A549 (cell line): ENCODE measurements at regions not wholly inside any gene's neighbourhood (a gene's known extent, or its start where the extent isn't known, plus 50 kb on each side); places are given as distances from the start of the nearest gene placed in this dataset.

Experiments
- ATAC-seq, 2 experiments: fragments of 200-7000 bp in 1 of 2; fragments of >200 bp in 1 of 2; cut with Nextera tagmentation in 1 of 2; cut with Tn5 transposase in 1 of 2; 3 replicates each; pipeline versions ENCODE4 v1.8.0 to v1.9.1; 2018 to 2020; ENCODE audit warnings: mild to moderate bottlenecking in 1 of 2, moderate library complexity in 1 of 2
- CTCF ChIA-PET: fragments of 300-600 bp; sonication (Branson Sonifier 250); formaldehyde crosslinking; extraction: SDS; loops from one replicate; lab custom pipeline; 2021; ENCODE audit warnings: antibody characterized with exemption, inconsistent platforms; lab: Yijun Ruan, JAX
- POLR2A ChIA-PET: fragments of 350-600 bp; formaldehyde crosslinking; extraction: SDS; loops from one replicate; lab custom pipeline; 2021; ENCODE audit warnings: antibody characterized with exemption, inconsistent platforms; lab: Yijun Ruan, JAX
- DNase-seq, 2 experiments: peaks; one replicate each; pipeline versions ENCODE4 v3.0.0 to v3.0.0-alpha.2; 2011 to 2016; ENCODE audit warnings: low read depth in 1 of 2, low spot score in 1 of 2
- FAIRE-seq: peaks from 2 replicates; lab custom pipeline; 2011; peaks lifted over from hg19 to GRCh38; lab: Jason Lieb, UNC
- H3K27ac ChIP-seq, 2 experiments: fragments of >200 bp; sonication (Bioruptor Twin); formaldehyde crosslinking; 3 replicates each; pipeline ENCODE4 v1.5.1; 2016 to 2017
- H3K4me1 ChIP-seq: fragments of >200 bp; sonication (Bioruptor Twin); formaldehyde crosslinking; 3 replicates; pipeline ENCODE4 v1.6.1; 2016
- H3K4me2 ChIP-seq: fragments of >200 bp; sonication (Bioruptor Twin); formaldehyde crosslinking; 3 replicates; pipeline ENCODE4 v1.6.1; 2016
- H3K4me3 ChIP-seq: fragments of >200 bp; sonication (Bioruptor Twin); formaldehyde crosslinking; 3 replicates; pipeline ENCODE4 v1.5.1; 2016
- H3K9me3 ChIP-seq: fragments of >200 bp; sonication (Bioruptor Twin); formaldehyde crosslinking; 3 replicates; pipeline ENCODE4 v1.6.1; 2016
- BHLHE40 ChIP-seq: IDR thresholded peaks from 2 replicates; pipeline ENCODE4 v1.6.1; 2012; ENCODE audit warnings: low read depth, low read length, inconsistent platforms
- CEBPB ChIP-seq, 2 experiments: fragments of >200 bp in 1 of 2; sonication (Bioruptor Twin) in 1 of 2; formaldehyde crosslinking in 1 of 2; IDR thresholded peaks; 2 replicates each; pipeline ENCODE4 v1.6.1; 2012 to 2016
- CHD4 ChIP-seq: fragments of 200-600 bp; sonication (generic); IDR thresholded peaks from 2 replicates; pipeline ENCODE4 v1.6.1; 2016; ENCODE audit warnings: antibody characterized with exemption, mild to moderate bottlenecking, borderline replicate concordance
- EHMT2 ChIP-seq: fragments of 200-600 bp; sonication (generic); IDR thresholded peaks from 2 replicates; pipeline ENCODE4 v1.6.1; 2016; ENCODE audit warnings: antibody characterized with exemption, low read depth, mild to moderate bottlenecking, moderate library complexity
- EP300 ChIP-seq, 2 experiments: fragments of >200 bp; sonication (Bioruptor Twin); formaldehyde crosslinking; IDR thresholded peaks; 2 replicates in 1 of 2; 3 replicates in 1 of 2; pipeline ENCODE4 v1.6.1; 2016 to 2017
- HES2 ChIP-seq: fragments of >200 bp; sonication (Bioruptor Twin); formaldehyde crosslinking; IDR thresholded peaks from 2 replicates; pipeline ENCODE4 v1.6.1; 2016
- HOXB13 ChIP-seq: fragments of 250-450 bp; sonication (Bioruptor Pico); IDR thresholded peaks from 2 replicates; pipeline ENCODE4 v1.5.0; 2020; ENCODE audit warnings: low read depth, mild to moderate bottlenecking, moderate library complexity
- HOXB5 ChIP-seq: fragments of 250-450 bp; sonication (Bioruptor Pico); IDR thresholded peaks from 2 replicates; pipeline ENCODE4 v1.5.0; 2020; ENCODE audit warnings: mild to moderate bottlenecking, moderate library complexity
- JUN ChIP-seq, 2 experiments: fragments of >200 bp; sonication (Bioruptor Twin); formaldehyde crosslinking; IDR thresholded peaks; 2 replicates in 1 of 2; 3 replicates in 1 of 2; pipeline ENCODE4 v1.6.1; 2016 to 2017
- JUNB ChIP-seq: fragments of >200 bp; sonication (Bioruptor Twin); formaldehyde crosslinking; IDR thresholded peaks from 2 replicates; pipeline ENCODE4 v1.6.1; 2016
- KDM1A ChIP-seq: fragments of 200-600 bp; sonication (generic); IDR thresholded peaks from 2 replicates; pipeline ENCODE4 v1.6.1; 2016; ENCODE audit warnings: low read depth, mild to moderate bottlenecking
- KDM5A ChIP-seq: fragments of 200-600 bp; sonication (generic); IDR thresholded peaks from 2 replicates; pipeline ENCODE4 v1.6.1; 2016; ENCODE audit warnings: antibody characterized with exemption, mild to moderate bottlenecking
- MAFK ChIP-seq: fragments of 450-650 bp; IDR thresholded peaks from 2 replicates; pipeline ENCODE4 v1.6.1; 2014; ENCODE audit not compliant: partially characterized antibody
- MAZ ChIP-seq: fragments of 150-350 bp; IDR thresholded peaks from 2 replicates; pipeline ENCODE4 v1.6.1; 2014; ENCODE audit warnings: antibody characterized with exemption, low read depth, low read length, borderline replicate concordance
- NR3C1 ChIP-seq: fragments of >200 bp; sonication (Bioruptor Twin); formaldehyde crosslinking; IDR thresholded peaks from 3 replicates; pipeline ENCODE4 v1.6.1; 2017
- PBX3 ChIP-seq: IDR thresholded peaks from 2 replicates; pipeline ENCODE4 v1.6.1; 2012
- PHF8 ChIP-seq: fragments of 200-600 bp; sonication (generic); IDR thresholded peaks from 2 replicates; pipeline ENCODE4 v1.6.1; 2016; ENCODE audit warnings: low read depth, mild to moderate bottlenecking, antibody characterized with exemption, moderate library complexity, borderline replicate concordance
- POLR2A ChIP-seq: IDR thresholded peaks from 2 replicates; pipeline ENCODE4 v1.6.1; 2012; ENCODE audit warnings: mild to moderate bottlenecking, low read length
- POLR2AphosphoS2 ChIP-seq: conservative IDR thresholded peaks from 2 replicates; pipeline ENCODE4 v1.6.1; 2012; ENCODE audit warnings: low read length, improper control_type of control experiment, inconsistent platforms
- RARB ChIP-seq: fragments of 250-450 bp; sonication (Bioruptor Pico); IDR thresholded peaks from 2 replicates; pipeline ENCODE4 v1.8.0; 2021; ENCODE audit warnings: mild to moderate bottlenecking, moderate library complexity
- SMC3 ChIP-seq: fragments of >200 bp; sonication (Bioruptor Twin); formaldehyde crosslinking; IDR thresholded peaks from 3 replicates; pipeline ENCODE4 v1.6.1; 2018; ENCODE audit warnings: inconsistent platforms
- TP53 ChIP-seq: fragments of 250-450 bp; sonication (Bioruptor Pico); IDR thresholded peaks from 2 replicates; pipeline ENCODE4 v1.5.0; 2021; ENCODE audit warnings: mild to moderate bottlenecking, moderate library complexity
- USF2 ChIP-seq: fragments of 450-650 bp; IDR thresholded peaks from 2 replicates; pipeline ENCODE4 v1.6.1; 2014; ENCODE audit warnings: antibody characterized with exemption
- ZC3H11A ChIP-seq: fragments of 450-650 bp; IDR thresholded peaks from 2 replicates; pipeline ENCODE4 v1.6.1; 2014; ENCODE audit warnings: antibody characterized with exemption, mild to moderate bottlenecking
- ZFP36 ChIP-seq: fragments of 450-650 bp; IDR thresholded peaks from 2 replicates; pipeline ENCODE4 v1.6.1; 2014; ENCODE audit warnings: borderline replicate concordance; ENCODE audit not compliant: partially characterized antibody
- WGBS: methylation state at CpG from one replicate; pipeline ENCODE4 v1.1.6; 2017; ENCODE audit errors: missing lambda C conversion rate; 5-methylcytosine and 5-hydroxymethylcytosine counted together

GRCh38 chr16:62564291-62564690 lies 528.1 kb upstream of the CDH8 start (continued):
- TF ChIP-seq PBX3: no peak
- TF ChIP-seq, all 56 proteins: peak for 0

GRCh38 chr16:62562121-62562520 lies 525.9 kb upstream of the CDH8 start:
- FAIRE-seq (no peak), ATAC-seq (no peak), DNase-seq (no peak)
- H3K4me1 ChIP-seq: no peaks in the 10 kb centered on the region
- H3K4me3 ChIP-seq: no peak overlapping the region
- no peak overlapping the region for H3K27ac ChIP-seq
- no peak overlapping the region for H3K4me2 ChIP-seq
- CTCF ChIA-PET: no interaction called here
- POLR2A ChIA-PET: no interaction called here
- H3K9me3 ChIP-seq: no peaks in the 10 kb centered on the region
- TF ChIP-seq KDM1A (no peak), POLR2A (no peak), MAZ (no peak), POLR2AphosphoS2 (no peak), PHF8 (no peak), EHMT2 (no peak), MAFK (no peak), JUN (IDR thresholded peaks at IDR 0.05) (no peak), EP300 (IDR thresholded peaks at IDR 0.05) (no peak), ZC3H11A (no peak)

GRCh38 chr16:62549875-62550274 lies 513.6 kb upstream of the CDH8 start:
- WGBS: 2% methylated on average over 4 of the region's 4 CpGs
- Histone ChIP-seq H3K4me2 (no peak overlapping the region), H3K27ac (no peak overlapping the region), H3K4me1 (no peaks in the 10 kb centered on the region), H3K4me3 (no peak overlapping the region), H3K9me3 (no peaks in the 10 kb centered on the region)
- FAIRE-seq: no peak
- ChIA-PET CTCF (no interaction called here), POLR2A (no interaction called here)
- no peak for ATAC-seq
- no peak for DNase-seq
- TF ChIP-seq USF2 (no peak), ZFP36 (no peak), HES2 (no peak), BHLHE40 (no peak), CEBPB (IDR thresholded peaks at IDR 0.05) (no peak), HOXB13 (CRISPR knock-in tag) (no peak), JUNB (no peak)
- TF ChIP-seq, all 56 proteins: peak for 0

GRCh38 chr16:62548095-62548494 lies 511.9 kb upstream of the CDH8 start:
- WGBS: 0% methylated on average over 1 of the region's 1 CpG
- no peak for DNase-seq
- TF ChIP-seq ZFP36 (no peak), KDM1A (no peak), EHMT2 (no peak), RARB (CRISPR knock-in tag) (no peak), HES2 (no peak), TP53 (CRISPR knock-in tag) (no peak), JUNB (no peak), CEBPB (IDR thresholded peaks at IDR 0.05) (no peak), NR3C1 (no peak), CHD4 (no peak), POLR2AphosphoS2 (no peak), KDM5A (no peak), SMC3 (no peak), EP300 (IDR thresholded peaks at IDR 0.05) (no peak), HOXB5 (CRISPR knock-in tag) (no peak)
- TF ChIP-seq, all 56 proteins: peak for 0
- CTCF ChIA-PET: no interaction called here
- POLR2A ChIA-PET: no interaction called here
- Histone ChIP-seq H3K27ac (no peak overlapping the region), H3K4me1 (no peaks in the 10 kb centered on the region), H3K4me3 (no peak overlapping the region), H3K4me2 (no peak overlapping the region), H3K9me3 (no peaks in the 10 kb centered on the region)
- FAIRE-seq: no peak
- no peak for ATAC-seq
